Activated B cell treated with CpG ODN at 0.5 μM for 24 hours (primary cell): ENCODE measurements at regions not wholly inside any gene's neighbourhood (a gene's known extent, or its start where the extent isn't known, plus 50 kb on each side); places are given as distances from the start of the nearest gene placed in this dataset.

ENCODE experiments used
- ATAC-seq: fragments of 200-7000 bp; cut with Tn5 transposase; one replicate; pipeline ENCODE4 v1.10.0; 2021; ENCODE audit warnings: low read depth, mild to moderate bottlenecking, moderate library complexity
- CTCF ChIA-PET: fragments of 350-600 bp; sonication (Branson Sonifier 250); formaldehyde crosslinking; loops from one replicate; lab custom pipeline; 2021; ENCODE audit warnings: antibody characterized with exemption; lab: Charles Lee
- POLR2A ChIA-PET: fragments of 350-600 bp; sonication (Branson Sonifier 250); formaldehyde crosslinking; loops from one replicate; lab custom pipeline; 2021; ENCODE audit warnings: antibody characterized with exemption; lab: Charles Lee
- DNase-seq: peaks from one replicate; pipeline ENCODE4 v3.0.0; 2022
- H3K27ac Mint-ChIP-seq: one replicate; pipeline ENCODE4 v1.8.0; 2020; ENCODE audit warnings: mixed read lengths
- H3K27me3 Mint-ChIP-seq: one replicate; pipeline ENCODE4 v1.8.0; 2021; ENCODE audit warnings: mixed read lengths
- H3K36me3 Mint-ChIP-seq: one replicate; pipeline ENCODE4 v1.8.0; 2021; ENCODE audit warnings: low read depth, mixed read lengths
- H3K4me1 Mint-ChIP-seq: one replicate; pipeline ENCODE4 v1.8.0; 2021; ENCODE audit warnings: mixed read lengths
- H3K4me3 Mint-ChIP-seq: one replicate; pipeline ENCODE4 v1.8.0; 2020; ENCODE audit warnings: mild to moderate bottlenecking, mixed read lengths
- H3K9me3 Mint-ChIP-seq: one replicate; pipeline ENCODE4 v1.8.0; 2020; ENCODE audit warnings: mixed read lengths
- CTCF ChIP-seq: fragments of 200-600 bp; IDR thresholded peaks from one replicate; pipeline ENCODE4 v1.8.0; 2022; ENCODE audit warnings: antibody characterized with exemption, mild to moderate bottlenecking
- intact Hi-C: fragments of 100-400 bp; cut with micrococcal nuclease; formaldehyde crosslinking; loops from one replicate; pipeline ENCODE4 v1.15.1; 2024

DNA sequence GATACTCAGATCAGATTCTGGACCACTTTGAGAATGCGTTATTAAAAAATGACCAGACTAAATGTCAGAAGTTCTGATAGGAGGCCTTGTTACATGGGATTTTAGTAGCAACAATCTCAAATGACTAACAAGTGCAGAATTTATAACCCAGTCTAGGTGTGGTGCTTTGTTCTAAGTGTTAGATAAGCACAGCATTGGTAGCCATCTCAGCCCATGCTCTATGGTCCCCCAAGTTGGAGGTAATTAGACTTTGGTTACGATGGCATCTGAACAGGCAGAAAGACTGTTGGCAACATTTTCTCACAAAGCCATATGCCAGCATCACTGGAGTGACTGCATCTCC, 140.4 kb upstream of the RPS23 start:
- Mint-ChIP-seq H3K27ac (no peak overlapping the region), H3K4me1 (no peaks in the 10 kb centered on the region), H3K9me3 (no peaks in the 10 kb centered on the region), H3K36me3 (no peaks in the 10 kb centered on the region), H3K4me3 (no peak overlapping the region), H3K27me3 (no peaks in the 10 kb centered on the region)
- no peak for ATAC-seq
- no peak for TF ChIP-seq CTCF
- ChIA-PET POLR2A (no interaction called here), CTCF (no interaction called here)
- intact Hi-C loops, result no loop called here
- no peak for DNase-seq

- TF ChIP-seq CTCF, result no peak
- intact Hi-C loops, result no loop called here
- ChIA-PET POLR2A (no interaction called here), CTCF (no interaction called here)
- DNase-seq (no peak), ATAC-seq (no peak)
- H3K27me3 Mint-ChIP-seq, result no peaks in the 10 kb centered on the region
- no peaks in the 10 kb centered on the region for H3K4me1 Mint-ChIP-seq
- no peaks in the 10 kb centered on the region for H3K9me3 Mint-ChIP-seq
- H3K27ac Mint-ChIP-seq, result no peak overlapping the region
- H3K4me3 Mint-ChIP-seq, result no peak overlapping the region
- H3K36me3 Mint-ChIP-seq, result no peaks in the 10 kb centered on the region
Observed at GRCh38 chr5:82417776-82418607, 139.8 kb upstream of the RPS23 start.

- no peak for ATAC-seq
Observed at GRCh38 chr5:82416512-82416911, 138.4 kb upstream of the RPS23 start.

DNA sequence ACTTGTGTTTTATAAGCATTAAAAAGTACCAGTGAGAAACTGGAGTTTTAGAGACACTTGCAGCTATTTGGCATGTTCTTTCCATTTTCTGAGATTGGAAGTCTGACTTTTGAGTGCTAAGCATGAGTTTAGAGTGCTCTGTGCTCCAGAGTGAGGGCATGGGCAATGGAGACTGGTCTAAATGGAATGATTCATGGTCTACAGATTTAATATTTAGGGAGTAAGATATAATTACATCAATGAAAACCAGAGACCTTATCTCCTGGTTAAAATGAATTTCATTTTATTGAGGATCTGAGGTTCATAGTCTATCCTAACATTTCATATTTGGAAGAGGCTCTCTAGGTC, 135.9 kb upstream of the RPS23 start:
- Mint-ChIP-seq H3K27ac (no peak overlapping the region), H3K36me3 (no peaks in the 10 kb centered on the region), H3K4me1 (no peaks in the 10 kb centered on the region), H3K27me3 (no peaks in the 10 kb centered on the region), H3K9me3 (no peaks in the 10 kb centered on the region), H3K4me3 (no peak overlapping the region)
- TF ChIP-seq CTCF, result no peak
- intact Hi-C loops, result no loop called here
- ATAC-seq (no peak), DNase-seq (no peak)
- ChIA-PET POLR2A (no interaction called here), CTCF (no interaction called here)

More at GRCh38 chr5:82416512-82416911, 138.4 kb upstream of the RPS23 start:
- no peak for TF ChIP-seq CTCF
- Mint-ChIP-seq H3K27ac (no peak overlapping the region), H3K4me3 (no peak overlapping the region), H3K36me3 (no peaks in the 10 kb centered on the region), H3K4me1 (no peaks in the 10 kb centered on the region), H3K9me3 (no peaks in the 10 kb centered on the region), H3K27me3 (no peaks in the 10 kb centered on the region)
- CTCF ChIA-PET, result no interaction called here
- intact Hi-C loops, result no loop called here
- POLR2A ChIA-PET, result no interaction called here
- DNase-seq, result no peak

- intact Hi-C loops, result no loop called here
- no peaks in the 10 kb centered on the region for H3K9me3 Mint-ChIP-seq
- CTCF ChIA-PET, result no interaction called here
- ATAC-seq, result no peak
- no peak overlapping the region for H3K27ac Mint-ChIP-seq
- H3K4me3 Mint-ChIP-seq, result no peak overlapping the region
- H3K36me3 Mint-ChIP-seq, result no peaks in the 10 kb centered on the region
- H3K4me1 Mint-ChIP-seq, result no peaks in the 10 kb centered on the region
- POLR2A ChIA-PET, result no interaction called here
- TF ChIP-seq CTCF, result no peak
- no peak for DNase-seq
- no peaks in the 10 kb centered on the region for H3K27me3 Mint-ChIP-seq
Observed at GRCh38 chr5:82413302-82414040, 135.3 kb upstream of the RPS23 start.
